ENCODE measurements at regions not wholly inside any gene's neighbourhood (a gene's known extent, or its start where the extent isn't known, plus 50 kb on each side); places are given as distances from the start of the nearest gene placed in this dataset.
"Not testable (repeated sequence)": the region's sequence is repeated elsewhere in the genome, so short reads cannot be mapped to it uniquely, and the experiment has no call there.

DNA sequence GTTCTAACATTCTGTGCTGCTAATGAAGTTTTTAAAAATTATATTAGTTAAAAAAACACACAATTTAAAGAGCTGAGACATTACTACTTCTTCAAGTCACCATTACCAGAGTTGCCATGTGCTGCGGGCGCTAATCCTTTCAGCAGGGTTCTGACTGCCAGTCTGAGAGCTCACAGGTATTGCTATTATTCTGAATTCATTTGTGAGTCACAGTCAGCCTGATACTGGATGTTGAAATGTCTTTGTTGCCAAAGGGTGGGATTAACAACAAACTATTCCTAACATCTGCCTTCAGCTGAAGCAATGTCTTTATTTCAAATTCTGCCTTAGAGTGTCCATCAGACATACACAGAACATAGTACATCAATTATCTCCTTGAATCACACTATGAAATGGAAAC lies 197.1 kb upstream of the FGF13 start:
- H3K4me3 ChIP-seq (ENCODE audit: low read length) = no peak overlapping the region

DNA sequence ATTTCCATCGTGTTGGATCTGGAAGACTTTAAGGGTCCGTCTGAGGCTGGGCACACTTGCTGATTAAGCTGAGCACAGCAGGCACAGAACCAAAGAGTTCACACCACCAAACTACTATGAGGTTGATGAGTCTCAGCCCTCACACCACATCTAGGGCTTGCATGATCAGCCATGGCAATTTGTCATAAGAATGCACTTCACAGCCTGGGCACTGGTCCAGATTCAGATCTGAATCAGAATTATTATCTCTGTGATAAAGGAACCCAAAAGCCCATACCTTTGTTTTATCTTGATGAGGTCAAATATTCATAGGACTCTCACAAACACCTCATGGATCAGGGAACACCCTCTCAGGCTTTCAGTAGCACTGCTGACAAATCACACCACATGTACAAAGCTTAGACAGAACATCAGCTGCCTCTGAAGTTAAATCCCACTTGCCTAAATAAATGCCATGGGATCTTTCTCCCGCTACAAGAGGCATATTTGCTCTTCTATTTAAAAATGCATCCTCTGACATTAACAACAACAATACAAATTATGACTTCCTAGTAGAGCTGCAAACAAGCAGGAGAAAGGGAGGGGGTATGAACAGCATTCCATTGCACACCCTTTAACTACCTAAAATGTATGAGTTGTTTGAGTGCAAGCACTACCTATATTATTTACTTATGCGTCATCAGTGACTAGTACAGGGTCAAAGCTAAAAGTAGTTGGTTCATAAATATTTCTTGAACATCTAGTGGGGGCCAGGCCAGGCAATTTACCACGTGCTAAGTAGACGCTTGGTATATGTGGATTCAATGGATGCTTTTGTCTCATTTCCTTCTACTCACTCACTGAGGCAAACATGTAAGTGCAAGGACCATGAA lies 186.3 kb upstream of the FGF13 start:
- DNase-seq (ENCODE audit: low read depth, low spot score) = no peak
- H3K4me3 ChIP-seq (ENCODE audit: low read length) = no peak overlapping the region

More for the DNA sequence above, 197.1 kb upstream of the FGF13 start:
- no peak for DNase-seq (ENCODE audit: low read depth, low spot score)

DNA sequence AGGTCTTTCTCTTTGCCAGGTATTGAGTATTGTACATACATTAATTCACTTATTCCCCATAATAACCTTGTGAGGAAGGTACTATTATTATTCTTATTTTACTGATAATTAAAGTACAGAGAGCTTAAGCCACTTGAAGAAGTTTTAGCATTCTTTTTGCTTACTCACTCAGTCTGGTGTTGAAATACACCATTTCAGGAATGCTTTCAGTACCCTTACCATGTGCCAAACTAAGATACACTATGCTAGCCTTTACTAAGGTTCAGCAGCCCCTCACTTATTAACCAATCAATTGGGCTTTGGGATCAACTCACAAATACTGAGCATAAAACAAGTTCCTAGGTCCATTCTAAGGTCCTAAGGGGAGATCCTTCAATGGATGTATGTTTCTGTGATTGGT lies 179.0 kb upstream of the FGF13 start:
- no peak for DNase-seq (ENCODE audit: low read depth, low spot score)
- H3K4me3 ChIP-seq (ENCODE audit: low read length) = no peak overlapping the region

DNA sequence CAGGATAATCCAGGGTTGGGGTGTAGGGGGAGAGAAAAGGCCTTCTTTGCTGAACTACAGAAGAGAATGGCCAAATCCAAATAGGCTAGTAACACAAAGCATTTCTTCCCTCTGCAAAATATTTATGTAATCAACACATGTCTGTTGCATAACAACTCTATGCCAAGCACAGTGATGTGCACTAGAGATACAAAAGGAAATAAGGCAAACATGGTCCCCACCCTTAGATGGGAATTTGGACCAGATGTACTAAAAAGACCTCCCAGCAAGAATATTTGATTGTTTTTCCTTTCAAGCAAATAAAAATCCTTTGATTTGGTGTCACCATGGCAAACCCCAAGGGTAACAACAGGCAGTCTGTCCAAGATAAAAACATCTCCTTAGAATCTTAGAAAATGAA lies 177.6 kb upstream of the FGF13 start:
- no peak for DNase-seq (ENCODE audit: low read depth, low spot score)
- no peak overlapping the region for H3K4me3 ChIP-seq (ENCODE audit: low read length)

DNA sequence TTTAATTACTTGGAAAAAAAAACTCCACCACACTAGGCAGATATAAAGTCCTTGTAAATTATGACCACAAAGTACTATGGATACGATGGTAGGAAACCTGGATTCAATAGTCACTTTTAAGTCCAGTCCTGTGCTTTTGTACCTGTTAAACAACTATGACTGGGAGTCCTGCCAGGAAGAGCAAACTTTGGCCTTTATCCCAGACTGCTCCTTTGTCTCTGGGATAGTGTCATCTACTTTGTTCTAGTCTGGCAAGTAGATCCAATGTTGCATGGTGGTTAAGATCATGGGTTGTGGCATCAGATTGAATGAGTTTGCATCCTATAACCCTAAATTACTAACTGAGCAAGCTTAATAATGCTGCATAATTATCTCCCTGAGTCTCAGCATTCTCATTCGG lies 175.3 kb upstream of the FGF13 start:
- DNase-seq (ENCODE audit: low read depth, low spot score) = no peak
- H3K4me3 ChIP-seq (ENCODE audit: low read length) = no peak overlapping the region

DNA sequence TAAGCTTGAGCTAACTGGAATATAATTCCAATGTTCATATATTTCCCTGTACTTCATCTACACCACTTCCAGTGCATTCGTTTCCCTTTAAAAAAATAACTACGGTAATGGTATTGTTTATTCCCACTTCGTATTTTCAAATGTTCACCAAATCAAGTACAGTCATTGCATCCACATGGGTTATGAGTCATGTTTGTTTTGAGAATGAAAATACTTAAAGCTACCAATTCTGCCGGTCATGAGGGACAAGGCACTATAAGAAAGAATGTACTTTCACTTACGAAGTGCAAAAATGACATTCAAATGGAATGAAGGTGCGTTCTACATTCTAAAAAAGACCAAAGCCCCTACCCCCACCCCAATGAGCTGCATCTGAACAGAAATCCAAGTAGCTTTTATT lies 174.4 kb upstream of the FGF13 start:
- no peak for DNase-seq (ENCODE audit: low read depth, low spot score)
- no peak overlapping the region for H3K4me3 ChIP-seq (ENCODE audit: low read length)

DNA sequence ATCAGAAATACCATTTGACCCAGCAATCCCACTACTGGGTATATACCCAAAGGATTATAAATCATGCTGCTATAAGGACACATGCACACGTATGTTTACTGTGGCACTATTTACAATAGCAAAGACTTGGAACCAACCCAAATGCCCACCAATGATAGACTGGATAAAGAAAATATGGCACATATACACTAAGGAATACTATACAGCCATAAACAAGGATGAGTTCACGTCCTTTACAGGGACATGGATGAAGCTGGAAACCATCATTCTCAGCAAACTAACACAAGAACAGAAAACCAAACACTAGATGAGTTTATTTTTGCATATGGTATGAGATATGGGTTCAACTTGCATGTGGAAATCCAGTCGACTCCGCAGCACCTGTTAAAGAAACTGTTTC lies 168.8 kb upstream of the FGF13 start:
- DNase-seq (ENCODE audit: low read depth, low spot score); H3K4me3 ChIP-seq (ENCODE audit: low read length): not testable (repeated sequence)

DNA sequence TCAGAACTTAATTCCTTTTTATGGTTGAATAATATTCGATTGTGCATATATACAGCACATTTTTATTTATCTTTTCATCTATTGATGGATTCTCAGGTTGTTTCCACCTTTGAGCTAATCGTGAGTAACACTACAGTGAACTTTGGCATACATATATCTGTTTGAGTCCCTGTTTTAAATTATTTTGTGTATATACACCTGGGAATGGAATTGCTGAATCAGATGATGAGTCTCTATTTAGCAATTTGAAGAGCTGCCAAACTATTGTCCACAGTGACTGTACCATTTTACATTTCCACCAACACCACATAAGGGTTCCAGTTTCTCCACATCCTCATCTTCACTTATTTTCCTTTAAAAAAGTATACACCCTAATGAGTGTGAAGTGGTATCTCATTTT lies 166.2 kb upstream of the FGF13 start:
- DNase-seq (ENCODE audit: low read depth, low spot score) = no peak
- H3K4me3 ChIP-seq (ENCODE audit: low read length) = no peak overlapping the region

DNA sequence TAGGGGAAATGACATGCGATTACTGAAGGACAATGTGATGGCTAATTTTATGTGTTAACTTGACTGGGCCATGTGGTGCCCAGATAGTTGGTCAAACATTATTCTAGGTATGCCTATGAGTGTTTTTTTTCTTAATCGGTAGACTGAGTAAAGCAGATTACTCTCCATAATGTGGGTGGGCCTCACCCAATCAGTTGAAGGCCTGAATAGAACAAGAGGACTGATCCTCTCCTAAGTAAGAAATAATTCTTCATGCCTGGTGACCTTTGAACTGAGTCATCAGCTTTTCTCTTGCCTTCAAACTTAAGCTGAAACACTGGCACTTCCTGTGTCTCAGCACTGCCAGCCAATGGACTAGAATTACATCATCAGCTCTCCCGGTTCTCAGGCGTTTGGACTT lies 164.0 kb upstream of the FGF13 start:
- DNase-seq (ENCODE audit: low read depth, low spot score) = no peak
- no peak overlapping the region for H3K4me3 ChIP-seq (ENCODE audit: low read length)

DNA sequence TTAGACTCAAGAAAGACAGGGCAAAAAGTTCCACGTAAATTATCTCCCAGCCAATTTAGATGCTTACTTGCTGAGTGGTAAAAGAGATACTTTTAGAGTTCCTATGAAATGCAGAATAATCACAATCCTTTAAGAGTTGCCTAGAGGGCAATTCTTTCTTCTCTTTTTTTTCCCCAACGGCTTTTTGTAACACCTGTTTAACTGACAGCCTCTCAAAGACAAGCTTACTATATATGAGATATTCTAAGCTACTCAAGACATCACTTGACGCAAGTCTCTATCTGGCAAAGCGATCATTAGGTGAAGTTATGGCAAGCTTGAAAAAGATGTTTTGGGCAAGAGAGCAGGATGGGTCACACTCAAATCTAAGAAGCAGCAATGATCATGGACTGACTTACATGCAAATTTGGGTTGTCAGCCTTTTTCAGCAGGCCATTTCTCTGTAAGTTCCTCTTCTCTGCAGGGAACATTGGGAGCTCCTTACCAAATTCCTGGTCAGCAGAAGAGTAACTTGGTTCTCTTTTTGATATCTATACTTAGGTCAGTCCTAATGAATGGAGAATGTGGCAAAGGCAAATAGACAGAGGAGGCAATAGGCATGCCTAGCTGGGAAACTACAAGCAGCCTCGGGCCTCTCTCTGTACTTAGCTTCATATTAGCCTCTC lies 162.9 kb upstream of the FGF13 start:
- no peak overlapping the region for H3K4me3 ChIP-seq (ENCODE audit: low read length)
- no peak for DNase-seq (ENCODE audit: low read depth, low spot score)

DNA sequence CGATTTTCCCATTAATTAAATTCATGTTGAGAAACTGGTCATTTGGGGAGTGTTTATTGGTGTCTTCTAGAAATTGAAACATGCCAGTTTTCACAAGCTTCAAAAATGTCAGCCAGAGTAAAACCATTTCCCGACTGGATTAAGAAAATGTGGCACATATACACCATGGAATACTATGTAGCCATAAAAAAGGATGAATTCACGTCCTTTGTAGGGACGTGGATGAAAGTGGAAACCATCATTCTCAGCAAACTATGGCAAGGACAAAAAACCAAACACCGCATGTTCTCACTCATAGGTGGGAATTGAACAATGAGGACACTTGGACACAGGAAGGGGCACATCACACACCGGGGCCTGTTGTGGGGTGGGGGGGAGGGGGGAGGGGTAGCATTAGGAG lies 162.1 kb upstream of the FGF13 start:
- H3K4me3 ChIP-seq (ENCODE audit: low read length); DNase-seq (ENCODE audit: low read depth, low spot score): not testable (repeated sequence)

DNA sequence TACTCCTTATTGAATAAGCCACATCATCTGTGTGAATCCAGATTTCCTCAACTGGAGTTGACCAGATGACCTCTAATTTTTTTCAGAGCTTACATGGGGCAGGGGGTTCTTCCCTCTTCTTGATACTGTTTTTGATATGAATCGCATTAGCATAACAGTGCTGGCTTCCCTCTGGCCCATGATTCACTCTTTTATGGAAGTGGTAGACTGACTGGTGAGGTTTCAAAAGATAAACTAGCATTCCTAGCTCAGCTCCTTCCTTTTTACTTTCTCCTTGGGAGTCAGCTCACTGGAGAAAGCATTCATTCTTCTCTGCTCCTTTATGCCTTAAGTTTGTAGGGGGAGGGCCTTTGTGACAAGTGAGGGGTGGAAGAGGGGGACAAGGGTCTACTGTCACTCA lies 161.0 kb upstream of the FGF13 start:
- H3K4me3 ChIP-seq (ENCODE audit: low read length) = no peak overlapping the region
- no peak for DNase-seq (ENCODE audit: low read depth, low spot score)

DNA sequence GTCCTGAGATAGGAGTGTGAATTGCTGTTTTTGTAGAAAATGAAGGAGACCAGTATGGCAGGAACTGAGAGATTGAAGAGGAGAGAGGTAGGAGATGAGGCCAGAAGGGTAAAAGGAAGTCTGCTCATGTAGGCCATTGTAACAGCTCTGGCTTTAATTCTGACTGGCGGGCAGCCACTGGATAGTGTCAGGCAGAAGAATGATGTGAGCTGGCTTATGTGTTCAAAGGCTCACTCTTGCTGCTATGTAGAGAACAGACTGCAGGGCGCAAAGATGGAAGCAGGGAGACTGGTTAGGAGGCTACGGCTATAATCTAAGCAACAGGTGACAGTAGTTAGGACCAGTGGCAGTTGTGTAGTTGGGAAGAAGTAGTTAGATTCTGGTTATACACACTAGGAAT lies 160.2 kb upstream of the FGF13 start:
- DNase-seq (ENCODE audit: low read depth, low spot score) = no peak

DNA sequence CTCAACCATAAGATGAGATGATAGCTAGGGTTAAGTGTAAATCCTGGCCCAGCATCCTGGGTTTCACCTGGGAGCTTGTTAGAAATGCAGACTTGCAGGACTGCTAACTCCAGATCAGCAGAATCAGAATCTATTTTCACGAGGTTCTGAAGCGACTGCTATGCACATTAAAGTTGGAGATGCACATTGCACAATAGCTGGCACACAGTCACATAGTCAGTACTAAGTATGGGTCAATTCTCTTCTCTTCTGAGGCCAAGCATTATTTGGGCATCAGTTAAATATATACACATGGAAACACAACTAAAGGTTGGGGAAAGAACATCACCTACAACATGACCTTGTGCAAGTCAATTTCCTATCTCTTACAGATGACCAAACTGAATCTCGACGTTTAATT lies 155.1 kb upstream of the FGF13 start:
- no peak for DNase-seq (ENCODE audit: low read depth, low spot score)
- H3K4me3 ChIP-seq (ENCODE audit: low read length) = no peak overlapping the region

More for the DNA sequence above, 160.2 kb upstream of the FGF13 start:
- no peak overlapping the region for H3K4me3 ChIP-seq (ENCODE audit: low read length)

DNA sequence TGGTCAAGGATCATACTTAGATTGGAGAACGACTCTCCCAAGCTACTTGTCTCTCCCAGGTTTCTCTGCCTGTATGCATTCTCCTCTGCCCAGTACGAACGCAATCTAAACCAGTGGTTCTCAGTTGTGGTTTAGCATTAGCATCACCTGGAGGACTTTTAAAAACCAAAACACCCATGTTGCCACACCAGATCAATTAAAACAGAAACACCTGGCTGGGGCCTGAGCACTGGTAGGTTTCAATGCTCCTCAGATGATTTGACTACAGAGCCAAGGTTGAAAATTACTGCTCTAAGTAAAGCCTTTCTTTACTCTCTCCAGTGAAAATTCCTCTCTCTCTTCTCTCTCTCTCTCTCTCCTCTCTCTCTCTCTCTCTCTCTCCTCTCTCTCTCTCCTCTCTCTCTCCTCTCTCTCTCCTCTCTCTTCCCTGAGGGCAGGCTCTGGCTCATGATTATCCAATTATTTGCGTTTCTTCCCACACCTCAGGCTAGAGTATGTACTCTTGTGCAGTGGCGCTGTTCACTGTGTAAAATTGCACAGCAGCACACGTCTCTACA lies 153.7 kb upstream of the FGF13 start:
- DNase-seq (ENCODE audit: low read depth, low spot score) = no peak
- H3K4me3 ChIP-seq (ENCODE audit: low read length) = no peak overlapping the region

DNA sequence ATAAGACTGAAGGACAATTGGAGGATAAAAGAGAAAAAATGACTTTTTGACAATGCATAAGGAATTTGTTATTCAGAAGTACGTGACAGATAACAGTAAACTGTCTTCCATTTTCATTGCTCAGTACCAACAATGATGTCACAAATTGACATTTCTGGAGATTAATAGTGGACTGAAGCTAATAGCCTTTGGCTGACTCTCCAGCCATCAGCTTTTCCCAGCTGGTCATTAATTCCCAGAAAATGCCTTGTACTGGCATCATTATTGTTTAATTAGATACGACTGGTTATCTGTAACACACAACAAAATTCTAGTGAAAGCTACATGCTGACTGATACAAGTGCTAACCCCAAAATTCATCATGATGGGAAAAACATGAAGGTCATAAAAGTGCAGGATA lies 147.9 kb upstream of the FGF13 start:
- no peak for DNase-seq (ENCODE audit: low read depth, low spot score)
- H3K4me3 ChIP-seq (ENCODE audit: low read length) = no peak overlapping the region

DNA sequence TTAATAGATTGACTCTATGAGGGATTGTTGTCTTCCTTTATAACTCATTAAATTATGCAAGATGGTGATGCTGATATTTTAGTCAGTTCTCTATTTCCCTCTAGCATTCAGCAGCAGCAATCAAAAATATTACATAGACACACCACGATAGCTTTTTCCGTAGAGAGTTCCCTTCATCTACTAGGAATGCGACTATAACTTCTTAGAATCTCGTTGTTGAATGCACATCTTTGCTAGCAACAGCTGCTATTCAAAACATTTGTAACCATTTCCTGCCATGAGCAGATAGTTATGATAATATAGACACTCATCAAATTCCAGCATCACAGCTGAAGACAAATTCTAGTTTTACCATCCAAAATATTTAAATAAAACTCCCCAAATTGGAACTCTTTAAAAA lies 147.4 kb upstream of the FGF13 start:
- no peak overlapping the region for H3K4me3 ChIP-seq (ENCODE audit: low read length)
- DNase-seq (ENCODE audit: low read depth, low spot score) = no peak

DNA sequence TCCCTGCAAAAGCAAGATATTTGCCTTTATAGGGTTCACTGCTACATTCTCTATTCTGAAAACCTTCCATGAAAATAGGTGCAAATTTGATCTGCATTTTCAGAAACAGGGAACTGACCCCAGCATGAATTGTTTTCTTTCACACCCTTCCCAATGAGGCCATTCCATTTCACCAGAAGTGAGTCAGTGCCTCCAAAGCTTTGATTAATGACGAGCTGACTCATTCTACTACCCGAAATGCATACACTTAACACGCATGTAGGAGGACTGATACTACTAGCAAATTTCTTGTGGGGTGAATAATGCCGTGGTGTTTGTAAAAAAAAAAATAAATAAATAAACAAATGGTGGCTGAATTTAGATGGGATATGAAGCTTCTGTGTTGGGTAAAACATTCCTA lies 146.9 kb upstream of the FGF13 start:
- H3K4me3 ChIP-seq (ENCODE audit: low read length) = no peak overlapping the region
- no peak for DNase-seq (ENCODE audit: low read depth, low spot score)

DNA sequence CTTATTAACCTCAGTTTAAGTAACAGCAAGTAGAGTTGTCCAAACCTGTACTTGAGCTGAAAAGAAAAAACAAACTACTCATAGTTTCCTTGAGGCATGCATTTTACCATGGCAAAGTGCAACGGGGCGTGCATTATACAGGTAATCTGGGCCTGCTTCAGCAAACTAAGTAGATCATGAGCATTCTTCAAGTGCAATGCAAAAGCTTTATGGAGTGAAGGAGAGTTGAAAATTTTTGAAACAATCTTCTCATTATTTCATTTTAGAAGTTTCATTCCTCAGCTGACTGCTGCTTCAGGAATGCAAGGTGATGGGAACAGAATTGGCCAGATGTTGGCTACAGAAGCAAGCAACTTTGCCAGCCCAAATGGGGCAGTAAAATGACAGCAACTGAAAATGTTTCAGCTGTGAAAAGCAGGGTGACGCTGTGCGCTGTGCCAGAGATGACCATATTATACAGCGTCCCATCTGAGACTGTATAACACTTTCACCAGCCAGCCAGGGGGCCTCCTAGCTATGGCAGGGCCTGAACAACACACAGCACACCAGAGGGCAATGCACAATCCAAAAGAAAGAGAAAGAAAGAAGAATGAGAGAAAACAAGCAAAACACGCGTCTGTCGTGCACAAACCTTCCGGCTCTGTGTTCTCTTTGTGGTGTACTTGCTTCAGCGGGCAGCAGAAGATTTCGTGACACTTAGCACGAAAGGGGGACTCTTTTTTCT lies 145.5 kb upstream of the FGF13 start:
- no peak overlapping the region for H3K4me3 ChIP-seq (ENCODE audit: low read length)
- no peak for DNase-seq (ENCODE audit: low read depth, low spot score)

DNA sequence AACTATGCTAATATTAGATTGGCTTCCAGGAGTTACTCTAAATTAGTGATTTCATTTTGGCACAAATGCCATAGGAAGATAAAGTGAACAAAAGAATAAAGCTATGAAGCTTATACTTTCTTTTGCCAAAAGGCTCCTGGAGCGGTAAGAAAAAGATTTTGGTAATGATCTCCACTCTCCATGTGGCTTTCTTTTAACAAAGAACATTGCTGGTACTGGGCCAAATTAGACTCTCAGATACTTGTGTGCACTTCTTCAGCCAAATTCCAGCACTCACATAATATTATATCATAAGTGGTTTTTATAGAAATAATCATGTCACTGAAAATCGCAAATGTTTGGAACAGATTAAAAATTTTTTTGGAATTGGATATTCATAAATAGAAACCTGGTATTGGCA lies 142.4 kb upstream of the FGF13 start:
- H3K4me3 ChIP-seq (ENCODE audit: low read length) = no peak overlapping the region
- DNase-seq (ENCODE audit: low read depth, low spot score) = no peak
